GM10248 (cell line): ENCODE measurements at regions not wholly inside any gene's neighbourhood (a gene's known extent, or its start where the extent isn't known, plus 50 kb on each side); places are given as distances from the start of the nearest gene placed in this dataset.

Experiments
- CTCF ChIA-PET: fragments of 300-600 bp; sonication (Branson Sonifier 250); formaldehyde crosslinking; extraction: SDS; loops from one replicate; lab custom pipeline; 2021; ENCODE audit warnings: antibody characterized with exemption; lab: Yijun Ruan, JAX
- POLR2A ChIA-PET: fragments of 350-650 bp; sonication (Branson Sonifier 250); formaldehyde crosslinking; extraction: SDS; loops from one replicate; lab custom pipeline; 2020; ENCODE audit warnings: antibody characterized with exemption; lab: Yijun Ruan, JAX
- DNase-seq: peaks from one replicate; pipeline ENCODE4 v3.0.0; 2012; ENCODE audit errors: extremely low spot score
- CTCF ChIP-seq: IDR thresholded peaks from 2 replicates; pipeline ENCODE4 v1.5.1; 2012; ENCODE audit warnings: mild to moderate bottlenecking, low read depth; ENCODE audit errors: extremely low read depth, missing control alignments, control extremely low read depth

- no peak for DNase-seq
- CTCF ChIA-PET: interaction anchor here (1.4 to 1.6 kb wide), 2 partner anchors 11 to 15 kb away, joined by 4 to 5 read pairs; no protein-coding TSS in a partner anchor
- TF ChIP-seq CTCF: no peak
- POLR2A ChIA-PET: no interaction called here
Observed at GRCh38 chr11:87851234-87851633, 324.0 kb downstream of the RAB38 start.

- TF ChIP-seq CTCF: no peak
- no peak for DNase-seq
- ChIA-PET POLR2A (no interaction called here), CTCF (no interaction called here)
Observed at GRCh38 chr11:87849216-87849615, 326.0 kb downstream of the RAB38 start.

- ChIA-PET POLR2A (no interaction called here), CTCF (interaction anchor here (1.1 kb wide), 1 partner anchor 14 kb away, joined by 3 read pairs; no protein-coding TSS in a partner anchor)
- no peak for DNase-seq
- TF ChIP-seq CTCF: no peak
Observed at GRCh38 chr11:87840786-87841185, 334.5 kb downstream of the RAB38 start.

GRCh38 chr11:87832211-87832610 is 343.0 kb downstream of the RAB38 start:
- POLR2A ChIA-PET: no interaction called here
- CTCF ChIA-PET: no interaction called here
- DNase-seq: no peak
- TF ChIP-seq CTCF: no peak

- POLR2A ChIA-PET: no interaction called here
- CTCF ChIA-PET: no interaction called here
- TF ChIP-seq CTCF: no peak
- no peak for DNase-seq
Observed at GRCh38 chr11:87820011-87820410, 355.2 kb downstream of the RAB38 start.

- CTCF ChIA-PET: no interaction called here
- POLR2A ChIA-PET: no interaction called here
- no peak for TF ChIP-seq CTCF
- no peak for DNase-seq
Observed at GRCh38 chr11:87819151-87819550, 356.1 kb downstream of the RAB38 start.
